Muscle of leg (tissue), 3 donors: ENCODE measurements at regions not wholly inside any gene's neighbourhood (a gene's known extent, or its start where the extent isn't known, plus 50 kb on each side); places are given as distances from the start of the nearest gene placed in this dataset.

Experiments
- DNase-seq: peaks from one replicate; pipeline ENCODE4 v3.0.0; 2013
- H3K27ac ChIP-seq: one replicate; pipeline ENCODE4 v1.5.1; 2013; ENCODE audit warnings: mild to moderate bottlenecking, low read length, control low read depth
- H3K27me3 ChIP-seq: one replicate; pipeline ENCODE4 v1.6.1; 2013; ENCODE audit warnings: low read length; ENCODE audit not compliant: control insufficient read depth, insufficient read depth
- H3K36me3 ChIP-seq: one replicate; pipeline ENCODE4 v1.6.1; 2013; ENCODE audit warnings: low read length; ENCODE audit not compliant: control insufficient read depth, insufficient read depth
- H3K4me1 ChIP-seq: one replicate; pipeline ENCODE4 v1.6.1; 2013; ENCODE audit warnings: low read length; ENCODE audit not compliant: control insufficient read depth, insufficient read depth
- H3K4me3 ChIP-seq: one replicate; pipeline ENCODE4 v1.5.1; 2013; ENCODE audit warnings: low read length, control low read depth
- H3K9me3 ChIP-seq: replicated peaks from 2 replicates; pipeline ENCODE4 v1.6.1; 2013; ENCODE audit warnings: low read depth, low read length; ENCODE audit not compliant: control insufficient read depth
- WGBS: methylation state at CpG from one replicate; pipeline ENCODE4 v1.1.5; 2013; ENCODE audit warnings: missing lambda C conversion rate; ENCODE audit not compliant: insufficient coverage; 5-methylcytosine and 5-hydroxymethylcytosine counted together

GRCh38 chr2:101533561-101534148 is 58.7 kb upstream of the RFX8 start:
- DNase-seq, result peak; percentile 68
- Histone ChIP-seq H3K27me3 (no peaks in the 10 kb centered on the region), H3K4me3 (no peak overlapping the region), H3K9me3 (no peaks in the 10 kb centered on the region), H3K36me3 (no peaks in the 10 kb centered on the region), H3K27ac (peak overlapping the region; percentile 83), H3K4me1 (peaks cover 9% of the 10 kb centered on the region)
- WGBS, result 44% methylated on average over 8 of the region's 10 CpGs

GRCh38 chr2:101528501-101528900 is 53.6 kb upstream of the RFX8 start:
- DNase-seq, result no peak
- Histone ChIP-seq H3K27ac (no peak overlapping the region), H3K4me1 (peaks cover 2% of the 10 kb centered on the region), H3K36me3 (no peaks in the 10 kb centered on the region), H3K4me3 (no peak overlapping the region), H3K27me3 (no peaks in the 10 kb centered on the region), H3K9me3 (no peaks in the 10 kb centered on the region)
- 75% methylated on average over 1 of the region's 4 CpGs for WGBS

GRCh38 chr2:101524806-101525430 is 50.0 kb upstream of the RFX8 start:
- H3K27me3 ChIP-seq, result peaks cover 2% of the 10 kb centered on the region
- no CpG with 5 or more reads among the region's 6 CpGs for WGBS
- no peaks in the 10 kb centered on the region for H3K36me3 ChIP-seq
- peaks cover 5% of the 10 kb centered on the region for H3K4me1 ChIP-seq
- H3K27ac ChIP-seq, result no peak overlapping the region
- H3K9me3 ChIP-seq, result no peaks in the 10 kb centered on the region
- DNase-seq, result peak; percentile 32
- no peak overlapping the region for H3K4me3 ChIP-seq
